SK-N-SH (cell line): ENCODE measurements at regions not wholly inside any gene's neighbourhood (a gene's known extent, or its start where the extent isn't known, plus 50 kb on each side); places are given as distances from the start of the nearest gene placed in this dataset.

Experiments
- CTCF ChIA-PET: fragments of 300-600, 350-600 bp; formaldehyde crosslinking; extraction: SDS; loops from one replicate; lab custom pipeline; 2021; lab: Yijun Ruan, JAX
- POLR2A ChIA-PET: fragments of 350-600 bp; sonication (Branson Sonifier 250); formaldehyde crosslinking; extraction: SDS; loops from one replicate; lab custom pipeline; 2020; ENCODE audit warnings: antibody characterized with exemption, inconsistent platforms; lab: Yijun Ruan, JAX
- DNase-seq: peaks from one replicate; pipeline ENCODE4 v3.0.0; 2012
- H2AFZ ChIP-seq: fragments of 200-600 bp; sonication (generic); 2 replicates; pipeline ENCODE4 v1.8.1; 2016; ENCODE audit warnings: antibody characterized with exemption, mild to moderate bottlenecking, low read depth
- H3F3A ChIP-seq: fragments of 200-600 bp; sonication (generic); replicated peaks from 2 replicates; pipeline ENCODE3; 2016; ENCODE audit warnings: antibody characterized with exemption, mild to moderate bottlenecking; ENCODE audit not compliant: insufficient read depth
- H3K27ac ChIP-seq, 2 experiments: fragments of 200-500 bp in 1 of 2; fragments of 200-600 bp in 1 of 2; sonication (Bioruptor generic) in 1 of 2; sonication (generic), shearing (Covaris generic) in 1 of 2; 2 replicates each; pipeline versions ENCODE4 v1.5.1 to v1.6.1; 2014 to 2016; ENCODE audit warnings: low read depth in 2 of 2, inconsistent platforms in 1 of 2, low read length in 1 of 2, mild to moderate bottlenecking in 1 of 2, mixed read lengths in 1 of 2
- H3K27me3 ChIP-seq: fragments of 200-600 bp; sonication (generic), shearing (Covaris generic); 2 replicates; pipeline ENCODE4 v1.6.1; 2016; ENCODE audit warnings: mixed run types; ENCODE audit not compliant: insufficient read depth
- H3K36me3 ChIP-seq, 2 experiments: fragments of 200-500 bp in 1 of 2; fragments of 200-600 bp in 1 of 2; sonication (Bioruptor generic) in 1 of 2; sonication (generic) in 1 of 2; replicated peaks in 1 of 2; 2 replicates each; pipeline versions ENCODE3 to v1.5.1; 2014 to 2016; ENCODE audit warnings: low read length in 1 of 2, mild to moderate bottlenecking in 1 of 2; ENCODE audit not compliant: insufficient read depth in 2 of 2, control insufficient read depth in 1 of 2
- H3K4me1 ChIP-seq, 2 experiments: fragments of 200-500 bp in 1 of 2; fragments of 200-600 bp in 1 of 2; sonication (Bioruptor generic) in 1 of 2; sonication (generic), shearing (Covaris generic) in 1 of 2; 2 replicates each; pipeline versions ENCODE4 v1.5.1 to v1.6.1; 2014 to 2016; ENCODE audit warnings: low read depth in 1 of 2, low read length in 1 of 2, mixed run types in 1 of 2; ENCODE audit not compliant: insufficient read depth in 2 of 2, control insufficient read depth in 1 of 2
- H3K4me2 ChIP-seq: fragments of 200-600 bp; sonication (generic), shearing (Covaris generic); 2 replicates; pipeline ENCODE4 v1.6.1; 2017; ENCODE audit warnings: mixed run types
- H3K4me3 ChIP-seq, 2 experiments: fragments of 200-500 bp in 1 of 2; fragments of 200-600 bp in 1 of 2; sonication (Bioruptor generic) in 1 of 2; sonication (generic), shearing (Covaris generic) in 1 of 2; 2 replicates each; pipeline versions ENCODE4 v1.5.1 to v1.8.1; 2014 to 2016; ENCODE audit warnings: low read depth in 2 of 2, inconsistent platforms in 1 of 2, low read length in 1 of 2, mild to moderate bottlenecking in 1 of 2, mixed read lengths in 1 of 2, moderate library complexity in 1 of 2
- H3K79me2 ChIP-seq: fragments of 200-600 bp; sonication (generic); 2 replicates; pipeline ENCODE4 v1.8.1; 2017; ENCODE audit warnings: mild to moderate bottlenecking; ENCODE audit not compliant: insufficient read depth
- H3K9ac ChIP-seq: fragments of 200-600 bp; sonication (generic); 2 replicates; pipeline ENCODE4 v1.6.1; 2017; ENCODE audit warnings: mixed run types
- H3K9me2 ChIP-seq: fragments of 200-600 bp; sonication (generic); 2 replicates; pipeline ENCODE4 v1.6.1; 2017; ENCODE audit warnings: mixed run types
- H3K9me3 ChIP-seq: fragments of 200-600 bp; sonication (generic); 2 replicates; pipeline ENCODE4 v1.6.1; 2017; ENCODE audit warnings: mixed run types, mild to moderate bottlenecking, moderate library complexity
- H4K20me1 ChIP-seq: fragments of 200-600 bp; sonication (generic); 2 replicates; pipeline ENCODE4 v1.6.1; 2017; ENCODE audit warnings: mild to moderate bottlenecking, mixed run types; ENCODE audit not compliant: insufficient read depth
- ELF1 ChIP-seq: IDR thresholded peaks from 2 replicates; pipeline ENCODE4 v1.4.0; 2012
- EZH2phosphoT487 ChIP-seq: fragments of 200-600 bp; sonication (generic); IDR thresholded peaks from 2 replicates; pipeline ENCODE4 v1.6.1; 2017; ENCODE audit warnings: low read depth, mixed run types, mild to moderate bottlenecking, antibody characterized with exemption, moderate library complexity, borderline replicate concordance
- FOSL2 ChIP-seq: IDR thresholded peaks from 2 replicates; pipeline ENCODE4 v1.4.0; 2012; ENCODE audit warnings: low read depth, mild to moderate bottlenecking, moderate library complexity, borderline replicate concordance
- FOXM1 ChIP-seq: IDR thresholded peaks from 2 replicates; pipeline ENCODE4 v1.4.0; 2012; ENCODE audit warnings: low read depth, mild to moderate bottlenecking
- JUND ChIP-seq: IDR thresholded peaks from 2 replicates; pipeline ENCODE4 v1.4.0; 2012
- MEF2A ChIP-seq: IDR thresholded peaks from 2 replicates; pipeline ENCODE4 v1.4.0; 2012; ENCODE audit warnings: low read depth, borderline replicate concordance
- NFIC ChIP-seq: IDR thresholded peaks from 2 replicates; pipeline ENCODE4 v1.4.0; 2012; ENCODE audit warnings: borderline replicate concordance
- RAD21 ChIP-seq: IDR thresholded peaks from 2 replicates; pipeline ENCODE4 v1.6.1; 2012; ENCODE audit warnings: mild to moderate bottlenecking, low read length
- RFX5 ChIP-seq: IDR thresholded peaks from 2 replicates; pipeline ENCODE4 v1.6.1; 2012; ENCODE audit warnings: mild to moderate bottlenecking, improper control_type of control experiment, low read length
- TCF12 ChIP-seq: IDR thresholded peaks from 2 replicates; pipeline ENCODE4 v1.4.0; 2012
- WGBS: methylation state at CpG from one replicate; pipeline ENCODE4 v1.1.6; 2017; ENCODE audit warnings: low lambda C conversion rate; 5-methylcytosine and 5-hydroxymethylcytosine counted together
- TF ChIP-seq, protein P1 (sequence below): IDR thresholded peaks from 2 replicates; pipeline ENCODE4 v1.4.0; 2012; ENCODE audit warnings: low read depth, borderline replicate concordance
- TF ChIP-seq, protein P2 (sequence below): fragments of 200-600 bp; sonication (generic); IDR thresholded peaks from 2 replicates; pipeline ENCODE4 v1.6.1; 2017; ENCODE audit warnings: antibody characterized with exemption, mild to moderate bottlenecking, moderate library complexity
- TF ChIP-seq, protein P3 (sequence below): IDR thresholded peaks from 2 replicates; pipeline ENCODE4 v1.4.0; 2012; ENCODE audit warnings: low read depth, borderline replicate concordance

DNA sequence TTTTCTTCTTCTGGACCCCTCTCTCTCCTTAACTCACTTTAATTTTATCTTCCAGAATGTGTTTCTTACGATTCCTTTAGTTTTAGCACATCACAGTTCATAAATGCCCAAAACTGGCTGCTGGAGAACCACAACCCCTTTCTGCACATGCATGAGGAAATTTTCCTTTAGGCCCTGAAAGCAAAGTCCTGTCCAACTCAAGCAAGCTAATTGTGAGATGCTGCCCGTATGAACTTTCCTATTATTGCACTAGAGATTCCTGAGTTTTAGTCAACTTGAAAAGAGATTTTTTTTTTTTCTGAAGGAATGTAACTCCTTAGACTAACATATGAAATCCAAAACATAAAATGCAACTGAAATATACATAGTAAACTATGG lies 52.1 kb upstream of the DAB2 start:
- ChIA-PET CTCF (interaction anchor here (0.7 kb wide), 1 partner anchor 353 kb away, joined by 3 read pairs; no protein-coding TSS in a partner anchor), POLR2A (no interaction called here)
- 70% methylated on average over 2 of the region's 2 CpGs for WGBS
- Histone ChIP-seq H3F3A (peaks cover 17% of the 10 kb centered on the region), H3K9me2 (no peaks in the 10 kb centered on the region), H3K9ac (no peak overlapping the region), H3K4me3 (no peak overlapping the region), H3K4me1 (peaks cover 0 to 42% of the 10 kb centered on the region in 2 experiments; a peak in 3 of 4 replicates), H3K27ac (peak overlapping the region; percentile 52 to 76), H2AFZ (peak overlapping the region; percentile 75), H3K36me3 (no peaks in the 10 kb centered on the region), H3K79me2 (no peaks in the 10 kb centered on the region), H3K9me3 (no peaks in the 10 kb centered on the region)
- no peak for DNase-seq
- no peak for TF ChIP-seq FOXM1
- no peak for TF ChIP-seq RAD21
- TF ChIP-seq FOSL2, result no peak
- TF ChIP-seq, protein P1, sequence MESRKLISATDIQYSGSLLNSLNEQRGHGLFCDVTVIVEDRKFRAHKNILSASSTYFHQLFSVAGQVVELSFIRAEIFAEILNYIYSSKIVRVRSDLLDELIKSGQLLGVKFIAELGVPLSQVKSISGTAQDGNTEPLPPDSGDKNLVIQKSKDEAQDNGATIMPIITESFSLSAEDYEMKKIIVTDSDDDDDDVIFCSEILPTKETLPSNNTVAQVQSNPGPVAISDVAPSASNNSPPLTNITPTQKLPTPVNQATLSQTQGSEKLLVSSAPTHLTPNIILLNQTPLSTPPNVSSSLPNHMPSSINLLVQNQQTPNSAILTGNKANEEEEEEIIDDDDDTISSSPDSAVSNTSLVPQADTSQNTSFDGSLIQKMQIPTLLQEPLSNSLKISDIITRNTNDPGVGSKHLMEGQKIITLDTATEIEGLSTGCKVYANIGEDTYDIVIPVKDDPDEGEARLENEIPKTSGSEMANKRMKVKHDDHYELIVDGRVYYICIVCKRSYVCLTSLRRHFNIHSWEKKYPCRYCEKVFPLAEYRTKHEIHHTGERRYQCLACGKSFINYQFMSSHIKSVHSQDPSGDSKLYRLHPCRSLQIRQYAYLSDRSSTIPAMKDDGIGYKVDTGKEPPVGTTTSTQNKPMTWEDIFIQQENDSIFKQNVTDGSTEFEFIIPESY, result no peak
- TF ChIP-seq RFX5, result no peak
- no peak for TF ChIP-seq TCF12
- TF ChIP-seq EZH2phosphoT487, result no peak
- TF ChIP-seq, protein P2, sequence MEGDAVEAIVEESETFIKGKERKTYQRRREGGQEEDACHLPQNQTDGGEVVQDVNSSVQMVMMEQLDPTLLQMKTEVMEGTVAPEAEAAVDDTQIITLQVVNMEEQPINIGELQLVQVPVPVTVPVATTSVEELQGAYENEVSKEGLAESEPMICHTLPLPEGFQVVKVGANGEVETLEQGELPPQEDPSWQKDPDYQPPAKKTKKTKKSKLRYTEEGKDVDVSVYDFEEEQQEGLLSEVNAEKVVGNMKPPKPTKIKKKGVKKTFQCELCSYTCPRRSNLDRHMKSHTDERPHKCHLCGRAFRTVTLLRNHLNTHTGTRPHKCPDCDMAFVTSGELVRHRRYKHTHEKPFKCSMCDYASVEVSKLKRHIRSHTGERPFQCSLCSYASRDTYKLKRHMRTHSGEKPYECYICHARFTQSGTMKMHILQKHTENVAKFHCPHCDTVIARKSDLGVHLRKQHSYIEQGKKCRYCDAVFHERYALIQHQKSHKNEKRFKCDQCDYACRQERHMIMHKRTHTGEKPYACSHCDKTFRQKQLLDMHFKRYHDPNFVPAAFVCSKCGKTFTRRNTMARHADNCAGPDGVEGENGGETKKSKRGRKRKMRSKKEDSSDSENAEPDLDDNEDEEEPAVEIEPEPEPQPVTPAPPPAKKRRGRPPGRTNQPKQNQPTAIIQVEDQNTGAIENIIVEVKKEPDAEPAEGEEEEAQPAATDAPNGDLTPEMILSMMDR, result no peak
- TF ChIP-seq JUND, result no peak
- TF ChIP-seq, protein P3, sequence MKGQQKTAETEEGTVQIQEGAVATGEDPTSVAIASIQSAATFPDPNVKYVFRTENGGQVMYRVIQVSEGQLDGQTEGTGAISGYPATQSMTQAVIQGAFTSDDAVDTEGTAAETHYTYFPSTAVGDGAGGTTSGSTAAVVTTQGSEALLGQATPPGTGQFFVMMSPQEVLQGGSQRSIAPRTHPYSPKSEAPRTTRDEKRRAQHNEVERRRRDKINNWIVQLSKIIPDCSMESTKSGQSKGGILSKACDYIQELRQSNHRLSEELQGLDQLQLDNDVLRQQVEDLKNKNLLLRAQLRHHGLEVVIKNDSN, result no peak
- TF ChIP-seq NFIC, result no peak
- no peak for TF ChIP-seq ELF1
- TF ChIP-seq MEF2A, result no peak
- TF ChIP-seq, all 33 proteins: peak for 0
- Histone ChIP-seq H3K27me3 (no peaks in the 10 kb centered on the region), H4K20me1 (no peaks in the 10 kb centered on the region), H3K4me2 (peak overlapping the region; percentile 15; the same call in 1 of the 2 replicates)
